ENCODE measurements at regions not wholly inside any gene's neighbourhood (a gene's known extent, or its start where the extent isn't known, plus 50 kb on each side); places are given as distances from the start of the nearest gene placed in this dataset.

DNA sequence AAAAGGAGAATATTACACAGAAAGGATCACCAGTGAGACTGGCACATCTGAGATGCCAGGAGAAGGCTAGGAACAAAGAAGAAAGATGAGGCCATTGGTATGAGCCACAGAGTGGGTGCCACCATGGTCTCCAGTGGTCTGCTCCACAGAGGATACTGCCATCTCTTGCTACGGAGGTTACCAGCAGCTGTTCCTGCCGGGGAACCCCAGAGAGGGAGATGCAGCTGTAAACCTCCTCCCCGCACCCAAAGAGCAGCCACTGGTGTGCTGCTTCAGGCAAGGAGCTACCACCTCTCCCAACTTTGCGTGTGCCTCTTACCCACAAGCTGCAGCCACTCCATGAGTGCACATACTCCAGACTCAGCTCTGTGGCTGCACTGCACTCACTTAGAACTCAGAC is 201.5 kb upstream of the RTL1 start:
- TF ChIP-seq CTCF (IDR thresholded peaks at IDR 0.05; ENCODE audit: insufficient read depth, low read length, poor library complexity, severe bottlenecking) (no peak), EZH2phosphoT487 (conservative IDR thresholded peaks at IDR 0.05; ENCODE audit: low read length) (no peak)
